ENCODE measurements at regions not wholly inside any gene's neighbourhood (a gene's known extent, or its start where the extent isn't known, plus 50 kb on each side); places are given as distances from the start of the nearest gene placed in this dataset.

GRCh38 chr7:124310934-124311390 is 278.1 kb upstream of the TMEM229A start:
- TF ChIP-seq EZH2 (IDR thresholded peaks at IDR 0.05; ENCODE audit: insufficient read depth, poor library complexity, severe bottlenecking) (no peak), EZH2phosphoT487 (IDR thresholded peaks at IDR 0.05; ENCODE audit: insufficient read depth, low read depth) (no peak)

Measured in GM23248 (cell line).